NCI-H82 treated with DMSO at 0.1 percent for 48 hours (cell line): ENCODE measurements at regions not wholly inside any gene's neighbourhood (a gene's known extent, or its start where the extent isn't known, plus 50 kb on each side); places are given as distances from the start of the nearest gene placed in this dataset.
"Not testable (repeated sequence)": the region's sequence is repeated elsewhere in the genome, so short reads cannot be mapped to it uniquely, and the experiment has no call there.

Experiments used
- DNase-seq: peaks from one replicate; lab custom pipeline; 2025; ENCODE audit not compliant: unreplicated experiment; lab: John Stamatoyannopoulos, UW

DNA sequence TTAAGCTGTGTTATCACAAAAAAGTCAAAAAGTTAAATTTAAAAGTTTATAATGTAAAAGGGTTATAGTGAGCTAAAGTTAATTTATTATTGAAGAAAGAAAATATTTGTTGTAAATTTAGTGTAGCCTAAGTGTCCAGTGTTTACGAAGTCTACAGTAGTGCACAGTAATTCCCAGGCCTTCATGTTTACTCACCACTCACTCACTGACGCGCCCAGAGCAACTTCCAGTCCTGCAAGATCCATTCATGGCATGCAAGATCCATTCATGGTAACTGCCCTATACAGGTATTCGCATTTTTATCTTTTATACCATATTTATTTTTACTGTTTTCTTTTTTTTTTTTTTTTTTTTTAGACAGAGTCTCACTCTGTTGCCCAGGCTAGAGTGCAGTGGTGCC, 69.5 kb downstream of the TPRA1 start:
- no peak for DNase-seq

DNA sequence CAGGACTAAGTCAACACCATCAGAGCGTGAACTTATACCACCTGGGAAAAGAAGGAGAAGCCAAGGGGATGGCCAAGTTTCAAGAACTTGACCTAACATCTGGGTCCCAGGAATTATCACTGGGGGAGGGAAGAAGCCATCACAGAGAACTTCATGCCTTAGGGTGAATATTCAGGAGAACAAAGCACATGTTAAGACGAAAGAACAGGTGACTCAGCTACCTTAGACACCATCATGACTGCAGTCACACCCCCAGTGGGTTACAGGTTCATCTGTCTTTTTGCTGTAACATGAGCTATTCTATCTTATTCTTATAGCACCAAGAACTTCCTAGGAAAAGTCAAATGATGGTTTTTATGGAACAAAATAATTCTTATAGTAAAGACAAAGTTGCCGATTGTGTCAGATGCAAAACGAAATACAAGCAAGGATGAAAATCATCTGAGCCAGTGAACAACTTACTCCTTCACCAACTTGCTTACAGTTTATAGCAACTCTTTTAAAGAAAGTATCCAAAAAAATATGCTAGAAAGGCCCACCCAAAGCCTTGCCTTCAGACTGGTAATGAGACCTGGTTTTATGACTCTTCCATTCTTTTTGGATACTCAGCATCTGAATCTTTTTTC, 72.0 kb downstream of the TPRA1 start:
- DNase-seq, result no peak

DNA sequence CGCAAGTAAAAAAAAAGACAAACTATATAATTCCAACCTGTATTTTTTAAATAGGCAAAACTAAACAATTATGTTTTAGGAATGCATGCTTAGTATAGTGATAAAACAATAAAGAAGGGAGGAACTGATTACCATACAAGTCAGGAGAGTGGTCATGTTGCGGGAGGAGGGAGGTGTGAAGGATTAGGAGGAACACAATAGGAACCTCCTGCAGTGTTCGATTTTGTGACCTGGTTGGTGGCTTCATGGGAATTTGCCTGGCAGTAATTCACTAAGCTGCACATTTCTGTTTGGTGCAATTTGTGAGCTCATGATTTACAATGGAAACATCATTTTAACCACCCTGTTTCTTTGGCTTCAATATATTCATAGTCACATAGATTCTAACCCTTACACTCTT, 78.3 kb downstream of the TPRA1 start:
- DNase-seq, result no peak

DNA sequence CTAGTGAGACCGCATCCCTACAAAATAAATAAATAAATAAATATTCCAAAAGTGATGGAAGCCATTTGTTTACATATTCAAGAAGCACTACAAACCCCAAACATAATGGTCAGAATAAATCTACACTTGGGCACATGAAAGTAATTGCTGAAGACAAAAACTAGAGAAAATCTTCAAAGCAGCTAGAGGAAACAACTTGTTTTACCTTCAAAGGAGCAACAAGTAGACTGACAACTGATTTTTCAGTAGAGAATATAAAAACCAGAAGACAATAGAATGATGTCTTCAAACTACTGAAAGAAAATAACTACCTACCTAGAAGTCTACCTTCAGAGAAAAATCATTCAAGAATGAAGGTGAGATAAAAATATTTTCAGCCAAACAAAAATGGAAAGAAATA, 89.4 kb downstream of the TPRA1 start:
- no peak for DNase-seq

DNA sequence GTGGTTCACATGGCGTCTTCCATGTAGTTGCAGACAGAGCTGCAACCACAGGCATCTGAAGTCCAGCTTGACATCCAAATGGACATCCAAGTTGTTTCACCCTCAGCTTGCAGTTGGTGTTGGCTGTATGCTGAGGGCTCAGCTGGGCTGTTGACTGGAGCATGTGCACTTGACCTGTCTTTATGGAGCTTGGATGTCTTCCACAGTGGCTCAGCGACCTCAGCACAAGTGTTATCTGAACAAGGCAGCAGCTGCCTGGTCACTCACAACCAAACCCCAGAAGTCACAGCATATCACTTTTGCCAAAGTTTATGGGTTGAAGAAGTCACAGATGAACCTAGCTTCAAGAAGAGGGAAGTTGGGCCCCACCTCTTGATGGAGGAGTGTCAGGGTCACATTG, 92.9 kb downstream of the TPRA1 start:
- DNase-seq, result no peak

DNA sequence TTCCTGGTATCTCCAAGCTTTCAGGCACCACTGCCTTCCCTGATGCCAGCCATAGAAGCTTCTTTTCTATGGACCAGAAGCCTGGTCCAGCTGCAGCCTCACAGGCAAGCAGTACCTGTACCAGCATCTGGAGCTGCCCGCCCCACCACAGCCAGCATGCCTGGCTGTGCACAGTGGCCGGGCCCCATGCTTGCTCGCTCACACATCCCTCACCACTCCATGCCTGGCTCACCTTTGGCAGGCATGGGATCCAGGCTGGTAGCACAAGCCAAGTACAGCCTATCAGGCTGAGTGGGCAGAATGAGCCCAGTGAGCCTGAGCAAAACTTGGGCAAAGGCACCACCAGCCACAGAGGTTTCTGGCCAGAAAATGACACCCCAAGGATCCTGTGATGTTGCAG, 93.4 kb downstream of the TPRA1 start:
- DNase-seq, result no peak

DNA sequence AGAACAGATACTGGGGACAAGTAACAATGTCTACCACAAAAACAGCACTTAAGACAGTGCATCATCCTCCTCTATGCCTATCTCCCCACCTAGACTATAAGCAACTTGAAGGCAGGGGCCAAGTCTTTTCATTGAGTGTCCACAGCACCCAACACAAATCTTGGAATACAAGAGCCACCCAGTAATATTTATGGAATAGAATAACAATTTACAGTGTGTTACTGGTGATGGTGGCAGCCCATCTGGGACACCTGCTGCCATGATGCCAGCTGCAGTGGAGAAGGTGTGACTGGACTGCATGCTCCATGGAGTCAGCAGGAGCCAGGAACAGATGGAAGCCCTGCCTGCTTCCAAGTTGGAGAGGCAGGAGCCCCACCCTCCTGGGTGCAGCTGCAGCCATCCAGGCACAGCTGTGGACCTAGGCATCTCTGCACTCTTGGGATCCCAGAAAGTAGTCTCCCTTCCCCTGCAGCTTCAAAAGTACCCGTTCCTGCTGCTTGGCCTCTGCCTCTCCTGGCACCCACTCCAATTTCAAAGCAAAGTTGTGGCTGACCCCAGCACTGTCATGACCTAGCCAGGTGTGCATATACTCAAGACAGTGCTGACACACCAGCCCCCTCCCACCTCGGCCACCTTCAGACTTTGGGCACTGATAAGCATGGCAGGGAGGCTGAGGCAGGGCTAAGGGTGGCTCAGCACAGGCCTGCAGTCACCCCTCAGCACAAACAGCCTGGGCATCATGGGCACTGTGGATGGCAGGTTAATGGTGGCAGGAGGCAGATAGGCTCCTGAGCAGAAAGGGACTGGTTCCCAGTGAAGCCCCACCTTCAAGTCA, 94.5 kb downstream of the TPRA1 start:
- no peak for DNase-seq

DNA sequence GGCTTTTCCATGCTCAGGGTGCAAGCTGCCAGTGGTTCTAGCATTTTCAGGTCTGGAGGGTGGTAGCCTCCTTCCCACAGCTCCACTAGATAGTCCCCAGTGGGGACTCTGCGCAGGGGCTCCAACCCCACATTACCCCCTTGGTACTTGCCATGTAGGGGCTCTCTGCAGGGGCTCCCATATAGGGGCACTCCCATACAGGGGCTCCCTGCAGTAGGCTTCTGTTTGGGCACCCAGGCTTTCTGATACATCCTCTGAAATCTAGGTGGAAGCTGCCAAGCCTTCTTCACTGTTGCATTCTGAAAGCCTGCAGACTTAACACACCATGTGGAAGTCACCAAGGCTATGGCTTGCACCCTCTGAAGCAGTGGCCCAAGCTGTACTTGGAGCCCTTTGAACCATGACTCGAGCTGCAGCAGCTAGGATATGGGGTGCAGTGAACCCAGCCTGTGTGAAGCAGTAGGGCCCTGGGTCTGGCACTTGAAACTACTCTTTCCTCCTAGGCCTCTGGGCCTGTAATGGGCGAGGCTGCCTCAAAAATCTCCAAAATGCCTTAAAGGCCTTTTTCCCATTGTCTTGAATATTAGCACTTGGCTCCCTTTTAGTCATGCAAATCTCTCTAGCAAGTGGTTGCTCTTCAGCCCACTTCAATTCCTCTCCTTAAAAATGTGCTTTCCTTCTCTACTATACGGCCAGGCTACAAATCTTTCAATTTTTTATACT, 96.4 kb downstream of the TPRA1 start:
- DNase-seq, result no peak

DNA sequence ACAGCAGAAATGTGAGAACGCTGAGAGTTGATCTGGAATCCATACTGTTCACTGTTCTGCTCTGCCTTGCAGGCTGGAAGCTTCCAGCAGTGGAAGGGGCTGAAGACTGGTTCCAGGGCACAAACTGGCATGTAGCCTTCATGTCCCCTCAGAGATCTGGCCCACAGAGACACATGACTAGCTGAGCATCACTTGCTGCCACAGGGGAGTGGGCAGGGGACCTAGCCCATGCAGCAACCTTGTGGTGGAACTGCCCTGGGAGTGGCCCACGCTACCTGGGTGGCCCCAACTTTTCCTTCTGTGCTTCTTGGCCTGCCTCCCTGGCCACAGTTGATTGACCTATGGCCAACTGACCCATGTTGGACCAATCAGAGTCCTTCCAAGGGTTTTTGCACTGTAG, 98.1 kb downstream of the TPRA1 start:
- DNase-seq, result no peak

DNA sequence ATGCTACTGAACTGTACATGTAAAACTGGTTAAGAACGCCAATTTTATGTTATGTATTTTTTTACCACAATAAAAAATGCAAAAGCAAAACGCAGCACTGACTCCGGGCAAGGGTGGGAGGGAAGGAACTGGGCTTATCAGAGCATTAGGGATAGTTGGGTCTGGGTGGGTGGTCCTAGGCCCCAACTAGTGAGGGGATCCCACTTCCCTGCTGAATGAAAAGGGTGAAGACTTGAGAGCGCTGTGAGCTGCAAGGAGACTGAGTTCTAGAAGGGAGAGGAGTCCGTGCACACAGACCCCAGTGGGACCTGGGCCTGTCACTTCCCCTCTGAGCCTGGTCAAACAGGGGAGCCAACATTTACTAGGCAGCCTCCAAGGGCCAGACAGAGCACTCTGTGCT, 98.6 kb downstream of the TPRA1 start:
- DNase-seq, result no peak

DNA sequence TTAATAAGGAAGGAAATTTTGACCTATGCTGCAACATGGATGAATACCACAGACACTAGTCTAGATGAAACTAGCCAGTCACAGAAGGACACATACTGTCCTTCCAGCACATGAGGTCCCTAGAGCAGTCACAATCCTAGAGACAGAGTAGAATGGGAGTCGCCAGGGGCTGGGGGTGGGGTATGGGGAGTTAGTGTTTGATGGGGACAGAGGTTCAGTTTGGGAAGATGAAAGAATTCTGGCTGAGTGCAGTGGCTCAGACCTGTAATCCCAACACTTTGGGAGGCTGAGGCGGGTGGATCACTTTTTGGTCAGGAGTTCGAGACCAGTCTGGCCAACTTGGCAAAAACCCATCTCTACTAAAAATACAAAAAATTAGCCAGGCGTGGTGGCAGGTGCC, 99.2 kb downstream of the TPRA1 start:
- no peak for DNase-seq

DNA sequence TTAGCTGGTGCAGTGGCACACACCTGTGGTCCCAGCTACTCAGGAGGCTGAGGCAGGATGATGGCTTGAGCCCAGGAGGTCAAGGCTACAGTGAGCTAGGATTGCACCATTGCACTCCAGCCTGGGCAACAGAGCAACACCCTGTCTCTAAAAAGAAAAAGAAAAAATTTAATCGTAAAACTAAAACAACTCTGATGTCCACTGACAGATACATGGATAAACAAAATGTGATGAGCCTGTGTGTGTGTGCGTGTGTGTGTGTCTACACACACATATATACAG, 99.6 kb downstream of the TPRA1 start:
- not testable (repeated sequence) for DNase-seq

DNA sequence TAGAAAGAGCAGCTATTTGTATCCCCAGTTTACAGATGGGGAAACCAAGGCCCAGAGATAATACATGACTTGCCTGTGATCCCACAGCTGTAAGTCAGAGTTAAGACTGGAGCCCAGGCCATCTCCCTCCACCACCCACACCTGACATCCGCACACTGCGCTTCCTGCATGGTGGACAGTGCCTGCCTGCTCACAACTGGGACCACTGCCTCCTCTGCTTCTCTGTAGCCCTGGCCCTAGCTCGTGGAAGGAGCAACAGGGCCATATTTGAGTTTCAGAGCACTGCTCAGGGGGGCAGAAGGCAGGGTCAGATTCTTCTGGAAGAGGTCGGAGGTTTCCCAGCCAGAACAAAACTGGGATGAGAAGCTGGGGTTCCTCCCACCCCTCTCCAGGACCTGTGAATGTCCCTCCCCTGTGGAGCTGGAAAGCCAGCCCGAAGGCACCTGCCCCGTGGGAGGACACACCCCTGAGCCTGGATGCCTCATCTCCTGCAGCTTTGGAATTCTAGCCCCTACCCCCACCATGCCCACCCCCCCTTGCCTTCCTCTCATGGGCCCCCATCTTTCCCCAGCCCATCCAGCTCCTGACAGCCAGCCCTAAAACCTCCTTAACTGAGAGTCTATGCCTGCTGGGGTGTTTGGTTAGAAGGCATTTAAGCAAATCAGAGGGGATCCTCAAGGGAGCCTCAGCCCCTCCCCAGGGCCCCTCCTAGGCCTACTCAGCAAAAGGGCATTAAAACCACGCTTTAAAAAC, 100.1 kb downstream of the TPRA1 start:
- DNase-seq, result no peak

DNA sequence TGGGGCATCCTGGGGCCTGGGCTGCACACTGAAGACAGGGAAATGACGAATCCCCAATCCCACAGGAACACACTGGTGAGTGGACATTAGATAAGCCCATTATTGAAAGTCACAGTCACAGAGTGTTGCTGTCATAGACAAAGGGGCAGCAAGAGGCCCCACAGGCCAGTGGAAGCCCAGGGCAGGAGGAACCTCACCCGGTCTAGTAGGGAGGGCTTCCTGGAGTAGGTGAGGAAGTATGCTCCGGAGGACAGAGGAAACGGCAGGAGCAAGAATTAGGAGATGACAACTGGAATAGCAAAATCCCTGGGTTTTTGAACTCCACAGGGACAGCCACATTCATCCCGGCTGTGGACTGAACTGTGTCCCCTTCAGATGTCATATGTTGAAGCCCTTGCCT, 101.2 kb downstream of the TPRA1 start:
- no peak for DNase-seq

DNA sequence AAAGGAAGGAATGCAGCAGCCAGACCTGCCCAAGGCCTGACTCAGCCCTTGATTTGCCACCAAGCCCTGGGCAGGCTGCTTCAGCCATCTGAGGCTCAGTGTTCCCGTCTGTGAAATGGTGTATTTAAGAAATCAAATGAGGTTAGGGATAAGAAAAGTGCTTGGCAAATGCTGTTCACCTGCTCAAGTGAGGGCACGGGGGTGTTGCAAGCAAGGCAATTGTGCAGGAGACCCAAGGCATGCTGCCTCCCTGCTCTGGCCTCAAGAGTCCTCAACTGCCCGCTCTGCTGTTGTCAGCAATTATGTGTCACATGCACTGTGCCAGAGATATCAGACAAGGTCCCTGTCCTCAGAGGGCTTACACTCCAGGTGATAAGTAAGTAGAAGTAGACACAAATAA, 101.8 kb downstream of the TPRA1 start:
- no peak for DNase-seq

DNA sequence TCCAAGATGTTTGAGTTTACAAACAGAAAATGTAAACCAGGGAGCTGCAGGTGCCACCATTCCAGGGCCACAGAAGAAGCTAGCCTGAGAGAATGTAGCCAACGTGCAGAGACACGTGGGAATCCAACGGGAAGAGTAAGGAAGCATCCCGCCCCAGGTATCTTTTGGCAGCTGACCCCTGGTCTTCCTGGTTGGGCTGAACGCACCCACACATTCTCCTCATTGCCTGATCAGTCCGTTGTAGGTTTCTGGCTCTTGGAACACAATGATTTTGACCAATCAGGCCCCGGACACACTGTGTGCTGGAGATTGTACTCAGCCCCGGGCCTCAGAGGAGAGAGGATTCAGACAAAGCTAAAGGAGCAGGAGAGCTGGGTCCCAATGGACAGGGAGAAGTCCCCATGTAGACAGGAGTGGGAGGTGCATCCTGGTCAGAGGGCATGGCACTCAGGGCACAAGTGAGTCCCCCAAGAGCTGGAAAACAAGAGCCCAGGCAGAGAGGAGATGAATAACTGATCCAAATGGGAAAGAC, 102.3 kb downstream of the TPRA1 start:
- no peak for DNase-seq

DNA sequence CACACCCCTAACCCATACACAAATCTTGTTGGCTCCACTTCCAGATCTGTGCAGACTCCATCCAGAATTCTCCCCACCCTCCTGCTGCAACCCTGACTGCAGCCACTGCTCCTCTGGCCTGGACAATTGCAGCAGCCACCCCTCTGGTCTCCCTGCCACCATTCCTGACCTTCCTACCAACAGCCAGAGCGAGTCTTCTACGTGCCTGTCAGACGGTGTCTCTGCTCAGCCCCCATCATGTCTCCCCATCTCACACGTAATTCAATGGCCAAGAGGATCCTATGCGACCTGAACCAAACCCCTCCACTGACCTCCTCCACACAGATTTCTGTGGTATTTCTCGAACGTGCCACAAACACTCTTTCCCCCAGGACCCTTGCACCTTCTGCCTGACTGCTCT, 103.3 kb downstream of the TPRA1 start:
- no peak for DNase-seq

DNA sequence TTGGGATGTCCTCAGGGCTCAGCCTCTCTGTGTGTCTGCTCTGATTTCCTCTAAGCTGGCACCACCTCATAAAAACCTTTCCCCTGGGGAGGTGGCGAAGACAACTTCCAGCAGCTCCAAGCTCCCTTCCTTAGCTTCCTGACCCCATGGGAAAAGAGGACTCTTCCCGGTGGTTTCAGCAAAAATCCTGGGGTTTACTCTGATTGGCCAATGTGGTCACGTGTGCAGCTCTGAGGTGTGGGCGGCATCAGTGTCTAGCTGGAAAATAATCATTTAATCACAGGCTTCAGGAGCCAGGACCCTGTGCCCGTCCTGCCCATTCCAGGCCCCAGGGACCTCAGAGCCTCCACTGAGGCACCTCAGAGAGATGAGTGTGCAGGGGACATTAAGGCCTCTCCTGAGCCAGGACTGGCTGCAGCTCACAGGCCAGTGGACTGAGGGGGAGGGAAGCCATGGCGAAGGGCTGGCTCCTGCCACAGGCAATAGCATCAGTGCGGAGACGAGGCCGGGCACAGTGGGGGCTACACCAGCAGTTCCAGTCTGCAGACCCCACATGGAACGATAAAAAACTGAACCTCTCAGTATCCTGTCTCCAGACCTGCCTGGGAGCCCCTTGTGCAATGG, 104.1 kb downstream of the TPRA1 start:
- no peak for DNase-seq

DNA sequence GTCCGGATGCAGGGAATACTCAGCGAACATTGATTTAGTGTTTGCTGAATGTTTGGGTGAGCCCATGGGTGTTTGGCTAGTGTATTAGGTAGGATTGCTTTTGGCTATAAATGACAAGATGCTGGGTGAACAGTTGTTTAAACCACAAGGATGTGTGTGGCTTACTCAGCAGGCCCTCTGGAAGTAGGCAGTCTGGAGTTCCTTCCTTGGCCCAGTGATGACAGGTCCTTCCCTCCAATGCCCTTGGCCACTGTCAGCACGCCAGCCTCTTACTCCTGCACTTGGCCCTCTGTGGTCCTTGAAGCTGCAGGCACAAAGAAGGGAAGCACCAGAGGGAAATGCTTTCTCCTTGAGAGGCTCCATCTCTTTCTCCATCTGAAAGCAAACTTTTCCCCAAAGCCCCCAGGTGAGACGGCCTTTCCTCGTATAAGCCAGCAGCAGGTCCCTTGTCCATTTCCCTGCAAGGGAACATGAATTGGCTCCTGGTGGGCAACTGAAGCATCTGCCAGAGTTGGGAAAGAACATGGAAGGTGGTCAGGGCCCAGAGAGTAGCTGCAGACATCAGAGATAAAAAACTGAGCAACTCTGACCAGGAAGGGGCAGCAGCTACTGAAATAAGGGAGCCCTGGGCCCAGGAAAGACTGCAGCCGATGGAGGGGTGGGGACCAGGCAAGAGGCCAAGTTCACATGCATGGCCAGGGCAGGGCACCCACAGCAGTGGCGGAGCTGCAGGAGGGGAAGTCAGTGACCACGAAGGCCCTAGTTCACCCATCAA, 105.0 kb downstream of the TPRA1 start:
- DNase-seq, result no peak
